GM19023 (cell line): ENCODE measurements at regions not wholly inside any gene's neighbourhood (a gene's known extent, or its start where the extent isn't known, plus 50 kb on each side); places are given as distances from the start of the nearest gene placed in this dataset.
"Not testable (repeated sequence)": the region's sequence is repeated elsewhere in the genome, so short reads cannot be mapped to it uniquely, and the experiment has no call there.

Experiments used
- ATAC-seq: cut with Tn5 transposase; IDR thresholded peaks from one replicate; pipeline ENCODE4 v1.9.1; 2021; ENCODE audit warnings: mild to moderate bottlenecking, moderate library complexity; ENCODE audit not compliant: unreplicated experiment

GRCh38 chr9:17083258-17083657, 51.6 kb upstream of the CNTLN start:
- no peak for ATAC-seq

- ATAC-seq: no peak
Measured at GRCh38 chr9:17082343-17083064, 52.3 kb upstream of the CNTLN start.

GRCh38 chr9:17081814-17082213, 53.0 kb upstream of the CNTLN start:
- ATAC-seq: no peak

- ATAC-seq: no peak
Measured at GRCh38 chr9:17081351-17081750, 53.5 kb upstream of the CNTLN start.

GRCh38 chr9:17075758-17076485, 58.9 kb upstream of the CNTLN start:
- ATAC-seq: no peak

GRCh38 chr9:17075146-17075757, 59.6 kb upstream of the CNTLN start:
- no peak for ATAC-seq

- not testable (repeated sequence) for ATAC-seq
Measured at GRCh38 chr9:17072563-17072962, 62.3 kb upstream of the CNTLN start.

- no peak for ATAC-seq
Measured at GRCh38 chr9:17068671-17069070, 66.2 kb upstream of the CNTLN start.

GRCh38 chr9:17065062-17065461, 69.8 kb upstream of the CNTLN start:
- ATAC-seq: no peak

GRCh38 chr9:17064558-17064957, 70.3 kb upstream of the CNTLN start:
- ATAC-seq: no peak

- peak; percentile 80 for ATAC-seq
Measured at GRCh38 chr9:17063535-17064135, 71.2 kb upstream of the CNTLN start.

- ATAC-seq: no peak
Measured at GRCh38 chr9:17062497-17062896, 72.3 kb upstream of the CNTLN start.

GRCh38 chr9:17060450-17060849, 74.4 kb upstream of the CNTLN start:
- no peak for ATAC-seq

- no peak for ATAC-seq
Measured at GRCh38 chr9:17059465-17059864, 75.4 kb upstream of the CNTLN start.

GRCh38 chr9:17057729-17058128, 77.1 kb upstream of the CNTLN start:
- ATAC-seq: no peak

- no peak for ATAC-seq
Measured at GRCh38 chr9:17052626-17053025, 82.2 kb upstream of the CNTLN start.

- no peak for ATAC-seq
Measured at GRCh38 chr9:17045381-17045940, 89.4 kb upstream of the CNTLN start.

GRCh38 chr9:17031546-17031945, 103.3 kb upstream of the CNTLN start:
- ATAC-seq: no peak

GRCh38 chr9:17025281-17025680, 109.6 kb upstream of the CNTLN start:
- no peak for ATAC-seq

GRCh38 chr9:17024129-17024528, 110.7 kb upstream of the CNTLN start:
- no peak for ATAC-seq

- no peak for ATAC-seq
Measured at GRCh38 chr9:17021387-17021970, 113.4 kb upstream of the CNTLN start.
